Endothelial cell of umbilical vein (primary cell): ENCODE measurements at regions not wholly inside any gene's neighbourhood (a gene's known extent, or its start where the extent isn't known, plus 50 kb on each side); places are given as distances from the start of the nearest gene placed in this dataset.
"Not testable (repeated sequence)": the region's sequence is repeated elsewhere in the genome, so short reads cannot be mapped to it uniquely, and the experiment has no call there.

Experiments
- BruUV-seq: library from RNA; stranded (reverse); fragments of 400-500 nt; replicated peaks from 2 replicates; lab custom pipeline; 2021; lab: Mats Ljungman, UMichigan
- CTCF ChIA-PET: fragments of 300-600, 350-600 bp; sonication (Branson Sonifier 250); formaldehyde crosslinking; loops from one replicate; lab custom pipeline; 2021; ENCODE audit warnings: antibody characterized with exemption, inconsistent platforms; lab: Charles Lee
- POLR2A ChIA-PET: fragments of 300-600, 350-600 bp; sonication (Branson Sonifier 250); formaldehyde crosslinking; loops from one replicate; lab custom pipeline; 2021; ENCODE audit warnings: antibody characterized with exemption, inconsistent platforms; lab: Charles Lee
- DNase-seq: peaks from one replicate; pipeline ENCODE4 v3.0.0-alpha.2; 2011; ENCODE audit warnings: low read depth, low spot score
- FAIRE-seq: peaks from 2 replicates; lab custom pipeline; 2011; peaks lifted over from hg19 to GRCh38; lab: Jason Lieb, UNC
- H2AFZ ChIP-seq: 2 replicates; pipeline ENCODE4 v1.6.0; 2012; ENCODE audit warnings: low read depth, low read length, control low read depth, inconsistent platforms
- H3K27ac ChIP-seq: 2 replicates; pipeline ENCODE4 v1.5.1; 2011; ENCODE audit warnings: low read depth, mild to moderate bottlenecking, control low read depth, low read length, moderate library complexity; ENCODE audit not compliant: insufficient read depth
- H3K27me3 ChIP-seq, 2 experiments: 2 replicates each; pipeline versions ENCODE4 v1.6.0 to v1.6.1; 2011; ENCODE audit warnings: low read length in 2 of 2, mixed read lengths in 1 of 2; ENCODE audit not compliant: control insufficient read depth in 2 of 2, insufficient read depth in 2 of 2
- H3K36me3 ChIP-seq, 2 experiments: 2 replicates in 1 of 2; 3 replicates in 1 of 2; pipeline ENCODE4 v1.5.1; 2011; ENCODE audit warnings: low read length in 2 of 2, mild to moderate bottlenecking in 1 of 2, moderate library complexity in 1 of 2; ENCODE audit not compliant: control insufficient read depth in 2 of 2, insufficient read depth in 2 of 2; ENCODE audit errors: extremely low read depth in 1 of 2
- H3K4me1 ChIP-seq: 3 replicates; pipeline ENCODE4 v1.5.1; 2011; ENCODE audit warnings: mild to moderate bottlenecking, low read length; ENCODE audit not compliant: control insufficient read depth, insufficient read depth; ENCODE audit errors: extremely low read depth
- H3K4me2 ChIP-seq: 2 replicates; pipeline ENCODE4 v1.6.1; 2011; ENCODE audit warnings: low read length, control low read depth, mixed read lengths; ENCODE audit not compliant: insufficient read depth
- H3K4me3 ChIP-seq, 3 experiments: fragments of 200-600 bp in 1 of 3; sonication (generic), shearing (Covaris generic) in 1 of 3; replicated peaks in 1 of 3; 2 replicates each; pipeline ENCODE4 v1.5.1; 2011 to 2016; ENCODE audit warnings: control low read depth in 3 of 3, low read length in 3 of 3, mild to moderate bottlenecking in 2 of 3, inconsistent platforms in 1 of 3, low read depth in 1 of 3, moderate library complexity in 1 of 3; ENCODE audit not compliant: insufficient read depth in 1 of 3
- H3K79me2 ChIP-seq: 2 replicates; pipeline ENCODE4 v1.6.0; 2012; ENCODE audit warnings: low read length, inconsistent platforms; ENCODE audit not compliant: control insufficient read depth, insufficient read depth
- H3K9ac ChIP-seq: replicated peaks from 2 replicates; pipeline ENCODE3; 2011; ENCODE audit warnings: low read length, control low read depth; ENCODE audit not compliant: insufficient read depth; ENCODE audit errors: extremely low read depth
- H3K9me1 ChIP-seq: replicated peaks from 3 replicates; pipeline ENCODE4 v1.6.0; 2011; ENCODE audit warnings: mild to moderate bottlenecking, low read length; ENCODE audit not compliant: control insufficient read depth, insufficient read depth; ENCODE audit errors: extremely low read depth
- H3K9me3 ChIP-seq: replicated peaks from 2 replicates; pipeline ENCODE4 v1.5.1; 2012; ENCODE audit warnings: low read length, inconsistent platforms; ENCODE audit not compliant: control insufficient read depth, insufficient read depth
- H4K20me1 ChIP-seq: replicated peaks from 2 replicates; pipeline ENCODE3; 2011; ENCODE audit warnings: mild to moderate bottlenecking, low read length; ENCODE audit not compliant: control insufficient read depth, insufficient read depth; ENCODE audit errors: extremely low read depth
- EZH2 ChIP-seq: IDR thresholded peaks from 2 replicates; pipeline ENCODE4 v1.6.1; 2012; ENCODE audit warnings: borderline replicate concordance, low read depth, mild to moderate bottlenecking, moderate library complexity, low read length, inconsistent platforms; ENCODE audit not compliant: severe bottlenecking
- dilution Hi-C: fragments of 300-500 bp; cut with MboI; formaldehyde crosslinking; loops from one replicate; pipeline ENCODE4 v1.15.0; 2019; ENCODE audit warnings: low sequenced_read_pairs; ENCODE audit not compliant: extremely low pct_ligation_motif_present
- intact Hi-C: fragments of 100-400 bp; cut with micrococcal nuclease; formaldehyde crosslinking; loops from one replicate; pipeline ENCODE4 v1.10.0; 2022

DNA sequence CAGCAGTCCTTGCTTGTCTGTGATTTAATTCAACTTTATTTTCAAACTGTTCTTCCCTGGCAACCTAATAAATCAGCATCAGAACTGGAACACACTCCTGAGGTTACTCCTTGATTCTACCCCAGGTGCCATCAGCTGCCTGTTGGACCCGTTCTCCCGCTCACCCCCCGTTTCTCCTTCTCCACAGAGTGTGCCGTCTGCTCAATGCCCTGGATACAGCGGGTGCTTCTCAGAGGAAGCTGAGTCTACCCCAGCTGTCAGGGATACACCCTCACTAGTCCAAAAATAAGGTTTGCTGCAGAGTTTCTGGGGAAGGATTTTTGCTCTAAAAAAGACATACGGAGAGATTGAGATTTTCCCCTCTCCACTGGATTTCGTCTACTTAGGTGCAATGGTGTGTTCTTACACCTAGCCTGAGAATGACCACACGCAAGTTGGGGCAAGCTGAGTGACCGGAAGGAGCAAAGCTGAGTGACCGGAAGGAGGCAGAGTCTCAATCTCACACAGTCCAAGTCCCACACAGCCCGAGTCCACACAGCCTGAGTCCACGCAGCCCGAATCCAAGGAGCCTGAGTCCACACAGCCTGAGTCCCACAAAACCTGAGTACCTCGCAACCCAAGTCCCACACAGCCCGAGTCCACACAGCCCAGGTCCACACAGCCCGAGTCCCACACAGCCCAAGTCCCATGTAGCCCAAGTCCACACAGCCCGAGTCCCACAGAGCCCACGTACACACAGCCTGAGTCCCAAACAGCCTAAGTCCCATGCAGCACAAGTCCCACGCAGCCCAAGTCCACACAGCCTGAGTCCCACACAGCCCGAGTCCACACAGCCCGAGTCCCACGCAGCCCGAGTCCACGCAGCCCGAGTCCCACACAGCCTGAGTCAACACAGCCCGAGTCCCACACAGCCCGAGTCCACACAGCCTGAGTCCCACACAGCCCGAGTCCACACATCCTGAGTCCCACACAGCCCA is 58.6 kb upstream of the DACT2 start:
- Histone ChIP-seq H3K4me2 (no peak overlapping the region), H3K36me3 (no peaks in the 10 kb centered on the region), H3K9ac (no peak overlapping the region), H3K27me3 (no peaks in the 10 kb centered on the region), H3K27ac (no peak overlapping the region), H3K79me2 (no peaks in the 10 kb centered on the region), H3K4me1 (no peaks in the 10 kb centered on the region), H4K20me1 (no peaks in the 10 kb centered on the region), H3K4me3 (no peak overlapping the region), H3K9me1 (no peaks in the 10 kb centered on the region), H3K9me3 (no peaks in the 10 kb centered on the region), H2AFZ (no peak overlapping the region)
- dilution Hi-C loops (no loop called here), intact Hi-C loops (no loop called here)
- TF ChIP-seq EZH2: no peak
- DNase-seq (no peak), FAIRE-seq (no peak)
- ChIA-PET CTCF (no interaction called here), POLR2A (no interaction called here)
- BruUV-seq: no TSS peak

GRCh38 chr6:168379579-168379978 is 60.0 kb upstream of the DACT2 start:
- H2AFZ ChIP-seq, H3K9me1 ChIP-seq, H3K27ac ChIP-seq, H3K27me3 ChIP-seq, H3K4me2 ChIP-seq, H3K4me3 ChIP-seq, H3K4me1 ChIP-seq, intact Hi-C loops, DNase-seq, POLR2A ChIA-PET, H3K36me3 ChIP-seq, BruUV-seq, CTCF ChIA-PET, H3K9ac ChIP-seq, FAIRE-seq, dilution Hi-C loops, H4K20me1 ChIP-seq, H3K9me3 ChIP-seq, H3K79me2 ChIP-seq: not testable (repeated sequence)

GRCh38 chr6:168380166-168380955 is 60.6 kb upstream of the SMOC2 start:
- H3K4me2 ChIP-seq, H3K27me3 ChIP-seq, BruUV-seq, H3K27ac ChIP-seq, DNase-seq, intact Hi-C loops, CTCF ChIA-PET, H3K36me3 ChIP-seq, FAIRE-seq, POLR2A ChIA-PET, H3K4me1 ChIP-seq, H3K79me2 ChIP-seq, H3K9me1 ChIP-seq, H3K9me3 ChIP-seq, H3K9ac ChIP-seq, H3K4me3 ChIP-seq, dilution Hi-C loops, H4K20me1 ChIP-seq, H2AFZ ChIP-seq: not testable (repeated sequence)
